ENCODE measurements at regions not wholly inside any gene's neighbourhood (a gene's known extent, or its start where the extent isn't known, plus 50 kb on each side); places are given as distances from the start of the nearest gene placed in this dataset.

DNA sequence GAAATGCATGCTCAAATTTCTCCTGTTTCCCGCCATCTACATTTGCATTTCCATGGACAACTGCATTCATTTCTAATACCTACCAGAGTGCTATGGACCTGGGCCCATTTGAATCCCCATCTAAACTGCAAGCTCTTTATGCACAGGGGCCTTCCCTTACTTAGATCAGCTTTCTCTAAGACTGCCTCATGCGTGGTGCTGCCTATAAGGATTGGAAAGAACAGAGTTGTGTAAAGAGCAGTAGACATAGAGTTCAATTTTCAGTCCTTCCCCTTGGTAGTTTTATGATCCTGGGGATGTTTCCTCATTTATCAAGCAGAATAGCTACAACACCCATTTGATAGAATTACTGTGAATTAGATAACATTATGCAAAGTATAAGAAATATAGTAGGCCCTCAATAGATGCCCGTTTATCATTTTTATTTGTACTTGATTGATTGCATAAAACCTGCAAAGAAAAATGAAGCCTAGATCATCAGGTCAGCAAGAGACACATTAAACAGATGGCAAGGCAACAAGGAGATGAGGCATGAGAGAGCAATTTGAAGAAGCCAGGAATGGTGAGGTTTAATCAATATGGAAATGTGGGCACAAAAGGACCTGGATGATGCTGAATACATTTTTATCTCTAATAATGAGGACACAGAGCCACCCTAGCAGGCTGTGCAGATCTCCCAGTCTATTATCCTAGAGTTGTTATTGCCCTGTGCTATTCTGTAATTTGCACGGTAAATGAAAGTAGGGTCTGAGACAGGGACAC is 359.7 kb downstream of the FAM181B start:
- no peak for DNase-seq (ENCODE audit: low read depth in 2 of 2)

- no peak for DNase-seq (ENCODE audit: low read depth in 2 of 2)
Observed at GRCh38 chr11:82365351-82365750, 368.3 kb downstream of the FAM181B start.

- no peak for DNase-seq (ENCODE audit: low read depth in 2 of 2)
Observed at GRCh38 chr11:82356316-82356715, 377.3 kb downstream of the FAM181B start.

DNA sequence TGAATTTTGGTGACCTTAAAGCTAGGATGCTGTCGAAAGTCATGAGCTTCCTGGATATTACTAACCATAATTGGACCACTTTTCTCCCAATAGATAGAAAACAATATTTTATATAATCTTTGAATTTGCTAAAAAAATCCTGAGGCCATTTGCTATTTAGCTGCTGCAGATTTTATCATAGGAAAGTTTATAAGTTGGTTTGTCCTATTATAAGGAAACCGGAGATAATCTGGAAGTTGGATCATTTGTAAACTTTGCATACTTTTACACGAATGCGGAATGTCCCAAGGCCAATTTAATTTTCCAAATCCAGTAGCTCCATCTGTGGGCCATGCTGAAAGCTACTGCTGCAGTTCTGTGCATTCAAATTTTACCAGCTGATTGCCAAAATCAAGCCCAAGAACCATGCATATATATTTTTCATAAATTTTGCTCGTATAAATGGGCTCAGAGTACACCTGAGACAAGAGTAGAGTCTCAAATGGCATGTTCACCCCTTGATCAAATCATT is 378.3 kb downstream of the FAM181B start:
- DNase-seq (ENCODE audit: low read depth in 2 of 2), result no peak

- DNase-seq (ENCODE audit: low read depth in 2 of 2), result no peak
Observed at GRCh38 chr11:82326853-82327252, 406.8 kb downstream of the FAM181B start.

- no peak for DNase-seq (ENCODE audit: low read depth in 2 of 2)
Observed at GRCh38 chr11:82321206-82321605, 412.5 kb downstream of the FAM181B start.

GRCh38 chr11:82315093-82315492 is 418.6 kb downstream of the FAM181B start:
- DNase-seq (ENCODE audit: low read depth in 2 of 2), result no peak

- DNase-seq (ENCODE audit: low read depth in 2 of 2), result no peak
Observed at GRCh38 chr11:82308979-82309378, 424.7 kb downstream of the FAM181B start.

- no peak for DNase-seq (ENCODE audit: low read depth in 2 of 2)
Observed at GRCh38 chr11:82305123-82305522, 428.5 kb downstream of the FAM181B start.

GRCh38 chr11:82303671-82304070 is 430.0 kb downstream of the FAM181B start:
- DNase-seq (ENCODE audit: low read depth in 2 of 2), result no peak

GRCh38 chr11:82288471-82288870 is 445.2 kb downstream of the FAM181B start:
- no peak for DNase-seq (ENCODE audit: low read depth in 2 of 2)

- no peak for DNase-seq (ENCODE audit: low read depth in 2 of 2)
Observed at GRCh38 chr11:82270870-82271269, 462.8 kb downstream of the FAM181B start.

GRCh38 chr11:82268627-82269026 is 465.0 kb downstream of the FAM181B start:
- no peak for DNase-seq (ENCODE audit: low read depth in 2 of 2)

GRCh38 chr11:82267186-82267585 is 466.5 kb downstream of the FAM181B start:
- no peak for DNase-seq (ENCODE audit: low read depth in 2 of 2)

- no peak for DNase-seq (ENCODE audit: low read depth in 2 of 2)
Observed at GRCh38 chr11:82261367-82261766, 472.3 kb downstream of the FAM181B start.

- DNase-seq (ENCODE audit: low read depth in 2 of 2), result no peak
Observed at GRCh38 chr11:82250047-82250446, 483.6 kb downstream of the FAM181B start.

- no peak for DNase-seq (ENCODE audit: low read depth in 2 of 2)
Observed at GRCh38 chr11:82246926-82247325, 486.7 kb downstream of the FAM181B start.

- DNase-seq (ENCODE audit: low read depth in 2 of 2), result no peak
Observed at GRCh38 chr11:82239498-82239897, 494.2 kb downstream of the FAM181B start.

DNA sequence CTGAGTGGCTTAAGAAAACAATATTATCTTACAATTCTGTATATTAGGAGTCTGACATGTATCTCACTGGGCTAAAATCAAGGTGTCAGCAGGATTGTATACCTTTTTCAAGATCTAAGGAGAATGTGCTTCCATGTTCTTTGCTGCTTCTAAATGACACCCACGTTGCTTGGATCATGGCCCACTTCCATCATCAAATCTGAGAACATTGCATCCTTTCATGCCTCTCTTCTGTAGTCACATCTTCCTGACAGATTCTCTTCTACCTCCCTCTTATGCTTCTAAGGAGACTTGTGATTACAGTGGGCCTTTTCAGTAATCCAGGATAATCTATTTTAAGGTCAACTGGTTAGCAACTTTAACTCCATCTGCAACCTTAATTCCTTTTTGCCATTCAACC is 499.4 kb downstream of the FAM181B start:
- no peak for DNase-seq (ENCODE audit: low read depth in 2 of 2)

DNA sequence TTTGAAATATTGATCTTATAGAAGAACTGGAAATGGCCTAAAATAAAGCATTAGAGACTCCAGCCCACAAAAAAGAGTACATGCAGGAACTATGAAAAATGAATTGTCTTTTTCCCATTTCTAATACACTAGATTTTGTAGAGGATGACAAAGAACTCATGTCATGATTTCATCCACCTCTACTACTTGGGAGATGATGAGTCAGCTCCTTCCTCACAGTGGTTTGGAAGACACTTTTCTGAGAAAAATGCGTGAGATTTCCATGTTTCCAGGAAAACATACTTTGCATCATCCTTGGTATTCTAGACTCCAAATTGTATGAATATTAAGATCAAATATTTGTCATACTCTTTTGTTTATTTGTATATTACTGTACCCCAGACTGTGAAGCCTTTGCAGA is 500.5 kb downstream of the FAM181B start:
- DNase-seq (ENCODE audit: low read depth in 2 of 2), result no peak

GRCh38 chr11:82229341-82229740 is 504.3 kb downstream of the FAM181B start:
- no peak for DNase-seq (ENCODE audit: low read depth in 2 of 2)

DNA sequence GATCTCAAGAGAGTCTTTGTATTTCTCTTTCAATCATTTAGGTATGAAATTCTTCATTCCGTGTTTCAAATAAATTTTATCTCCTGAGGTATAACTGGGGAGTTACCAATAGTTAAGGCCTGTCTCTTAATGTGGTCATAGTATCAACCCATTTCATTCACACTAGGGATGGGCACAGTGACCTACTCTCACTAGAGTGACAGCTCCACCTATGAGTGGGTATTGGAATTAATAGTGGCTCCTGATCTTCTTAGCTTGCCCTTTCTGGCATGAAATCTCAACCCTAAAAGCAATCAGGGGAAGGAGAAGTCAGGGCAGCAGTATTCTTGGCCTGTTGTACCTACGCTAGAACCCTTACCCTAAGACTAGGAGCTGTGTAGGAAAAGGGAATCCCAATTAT is 507.7 kb downstream of the FAM181B start:
- DNase-seq (ENCODE audit: low read depth in 2 of 2), result no peak

- no peak for DNase-seq (ENCODE audit: low read depth in 2 of 2)
Observed at GRCh38 chr11:82225502-82225901, 508.2 kb downstream of the FAM181B start.
